Left ventricle myocardium inferior (tissue), 1 donor: ENCODE measurements at regions not wholly inside any gene's neighbourhood (a gene's known extent, or its start where the extent isn't known, plus 50 kb on each side); places are given as distances from the start of the nearest gene placed in this dataset.

Experiments used
- DNase-seq: peaks from one replicate; pipeline ENCODE4 v3.0.0-alpha.2; 2020
- H3K27ac ChIP-seq: fragments of 200-600 bp; replicated peaks from 2 replicates; pipeline ENCODE4 v1.8.0; 2021
- H3K27me3 ChIP-seq: fragments of 200-600 bp; 2 replicates; pipeline ENCODE4 v1.8.0; 2021; ENCODE audit warnings: low read depth
- H3K36me3 ChIP-seq: fragments of 200-600 bp; 2 replicates; pipeline ENCODE4 v1.8.0; 2021
- H3K4me1 ChIP-seq: fragments of 200-600 bp; 2 replicates; pipeline ENCODE4 v1.8.0; 2021
- H3K4me3 ChIP-seq: fragments of 200-600 bp; 2 replicates; pipeline ENCODE4 v1.8.0; 2021; ENCODE audit warnings: mild to moderate bottlenecking, moderate library complexity
- H3K9me3 ChIP-seq: fragments of 200-600 bp; replicated peaks from 2 replicates; pipeline ENCODE4 v1.8.0; 2021
- CTCF ChIP-seq: fragments of 200-600 bp; IDR thresholded peaks from 2 replicates; pipeline ENCODE4 v1.8.0; 2021; ENCODE audit warnings: antibody characterized with exemption, mild to moderate bottlenecking, borderline replicate concordance
- intact Hi-C: fragments of 100-400 bp; cut with micrococcal nuclease; formaldehyde crosslinking; loops from one replicate; pipeline ENCODE4 v1.11.0; 2022
- donor health status: DM: no; HTN: yes; CAD: no; lungs with severe emphysema.

- Histone ChIP-seq H3K36me3 (no peaks in the 10 kb centered on the region), H3K9me3 (peaks cover 9% of the 10 kb centered on the region), H3K27ac (no peak overlapping the region), H3K4me1 (no peaks in the 10 kb centered on the region), H3K4me3 (no peak overlapping the region), H3K27me3 (no peaks in the 10 kb centered on the region)
- no peak for DNase-seq
- intact Hi-C loops: no loop called here
- no peak for TF ChIP-seq CTCF
Observed at GRCh38 chr6:91754691-91755090, 1167.8 kb upstream of the MAP3K7 start.

- Histone ChIP-seq H3K9me3 (peaks cover 9% of the 10 kb centered on the region), H3K27me3 (no peaks in the 10 kb centered on the region), H3K27ac (no peak overlapping the region), H3K36me3 (no peaks in the 10 kb centered on the region), H3K4me3 (no peak overlapping the region), H3K4me1 (no peaks in the 10 kb centered on the region)
- DNase-seq: no peak
- TF ChIP-seq CTCF: no peak
- intact Hi-C loops: no loop called here
Observed at GRCh38 chr6:91751526-91751925, 1164.7 kb upstream of the MAP3K7 start.

- H3K27ac ChIP-seq: no peak overlapping the region
- no peaks in the 10 kb centered on the region for H3K4me1 ChIP-seq
- no peak for TF ChIP-seq CTCF
- intact Hi-C loops: no loop called here
- H3K9me3 ChIP-seq: no peaks in the 10 kb centered on the region
- no peak for DNase-seq
- no peaks in the 10 kb centered on the region for H3K27me3 ChIP-seq
- no peaks in the 10 kb centered on the region for H3K36me3 ChIP-seq
- H3K4me3 ChIP-seq: no peak overlapping the region
Observed at GRCh38 chr6:91744566-91744965, 1157.7 kb upstream of the MAP3K7 start.

GRCh38 chr6:91743756-91744155 lies 1156.9 kb upstream of the MAP3K7 start:
- TF ChIP-seq CTCF: no peak
- DNase-seq: no peak
- H3K27me3 ChIP-seq: no peaks in the 10 kb centered on the region
- H3K4me1 ChIP-seq: no peaks in the 10 kb centered on the region
- no peaks in the 10 kb centered on the region for H3K36me3 ChIP-seq
- no peak overlapping the region for H3K4me3 ChIP-seq
- H3K27ac ChIP-seq: no peak overlapping the region
- no peaks in the 10 kb centered on the region for H3K9me3 ChIP-seq
- intact Hi-C loops: no loop called here

GRCh38 chr6:91731939-91732338 lies 1145.1 kb upstream of the MAP3K7 start:
- no peak for TF ChIP-seq CTCF
- intact Hi-C loops: no loop called here
- DNase-seq: no peak
- Histone ChIP-seq H3K27me3 (no peaks in the 10 kb centered on the region), H3K4me3 (no peak overlapping the region), H3K36me3 (no peaks in the 10 kb centered on the region), H3K4me1 (no peaks in the 10 kb centered on the region), H3K9me3 (peaks cover 5% of the 10 kb centered on the region), H3K27ac (no peak overlapping the region)

- no peak for DNase-seq
- H3K9me3 ChIP-seq: peaks cover 8% of the 10 kb centered on the region
- no peaks in the 10 kb centered on the region for H3K4me1 ChIP-seq
- no peak overlapping the region for H3K27ac ChIP-seq
- no peaks in the 10 kb centered on the region for H3K27me3 ChIP-seq
- intact Hi-C loops: no loop called here
- TF ChIP-seq CTCF: no peak
- no peaks in the 10 kb centered on the region for H3K36me3 ChIP-seq
- H3K4me3 ChIP-seq: no peak overlapping the region
Observed at GRCh38 chr6:91730710-91731109, 1143.8 kb upstream of the MAP3K7 start.
